Ishikawa (cell line): ENCODE measurements at regions not wholly inside any gene's neighbourhood (a gene's known extent, or its start where the extent isn't known, plus 50 kb on each side); places are given as distances from the start of the nearest gene placed in this dataset.

ENCODE experiments used
- CEBPB ChIP-seq: IDR thresholded peaks from 2 replicates; pipeline ENCODE4 v1.6.1; 2012
- CREB1 ChIP-seq: IDR thresholded peaks from 2 replicates; pipeline ENCODE4 v1.6.1; 2012; ENCODE audit warnings: low read depth
- EGR1 ChIP-seq: IDR thresholded peaks from 2 replicates; pipeline ENCODE4 v1.6.1; 2012
- EP300 ChIP-seq: IDR thresholded peaks from 2 replicates; pipeline ENCODE4 v1.6.1; 2012; ENCODE audit warnings: borderline replicate concordance
- FOXM1 ChIP-seq: IDR thresholded peaks from 2 replicates; pipeline ENCODE4 v1.6.1; 2012; ENCODE audit warnings: low read depth, borderline replicate concordance
- NFIC ChIP-seq: IDR thresholded peaks from 2 replicates; pipeline ENCODE4 v1.6.1; 2012
- RAD21 ChIP-seq: IDR thresholded peaks from 2 replicates; pipeline ENCODE4 v1.6.1; 2012; ENCODE audit warnings: low read depth
- REST ChIP-seq: IDR thresholded peaks from 2 replicates; pipeline ENCODE4 v1.6.1; 2012; ENCODE audit warnings: low read depth, mild to moderate bottlenecking
- TAF1 ChIP-seq: IDR thresholded peaks from 2 replicates; pipeline ENCODE4 v1.6.1; 2012; ENCODE audit warnings: low read depth, mild to moderate bottlenecking
- TCF12 ChIP-seq: IDR thresholded peaks from 2 replicates; pipeline ENCODE4 v1.6.1; 2012; ENCODE audit warnings: low read depth
- TEAD4 ChIP-seq: IDR thresholded peaks from 2 replicates; pipeline ENCODE4 v1.6.1; 2012
- USF1 ChIP-seq: IDR thresholded peaks from 2 replicates; pipeline ENCODE4 v1.6.1; 2012
- YY1 ChIP-seq: IDR thresholded peaks from 2 replicates; pipeline ENCODE4 v1.6.1; 2012; ENCODE audit warnings: low read depth
- ZBTB7A ChIP-seq: IDR thresholded peaks from 2 replicates; pipeline ENCODE4 v1.6.1; 2012; ENCODE audit warnings: low read depth
- TF ChIP-seq, protein P1 (sequence below): IDR thresholded peaks from 2 replicates; pipeline ENCODE4 v1.6.1; 2012

GRCh38 chr2:12453731-12454130 is 263.0 kb upstream of the TRIB2 start:
- TF ChIP-seq REST (no peak), FOXM1 (no peak), ZBTB7A (no peak), USF1 (no peak), CREB1 (no peak), CEBPB (no peak), RAD21 (no peak), YY1 (no peak), NFIC (no peak), TCF12 (no peak), EP300 (no peak), EGR1 (no peak), TEAD4 (no peak), TAF1 (no peak)
- TF ChIP-seq, protein P1, sequence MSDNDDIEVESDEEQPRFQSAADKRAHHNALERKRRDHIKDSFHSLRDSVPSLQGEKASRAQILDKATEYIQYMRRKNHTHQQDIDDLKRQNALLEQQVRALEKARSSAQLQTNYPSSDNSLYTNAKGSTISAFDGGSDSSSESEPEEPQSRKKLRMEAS, result no peak

DNA sequence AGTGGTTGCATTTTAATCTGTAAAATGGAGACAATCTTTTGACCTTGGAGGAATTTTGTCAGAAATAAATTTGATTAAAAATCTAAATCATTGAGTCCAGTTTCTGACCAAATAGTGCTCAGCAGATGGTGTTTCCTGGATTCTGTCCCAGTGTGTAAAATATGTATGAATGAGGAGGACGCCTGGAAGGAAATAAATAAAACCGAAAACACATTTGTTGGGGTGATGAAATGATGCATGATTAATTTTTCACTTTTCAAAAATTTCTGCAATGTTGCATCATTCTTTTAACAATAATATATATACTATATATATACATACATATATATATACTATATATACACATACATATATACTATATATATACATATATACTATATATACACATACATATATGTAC is 261.1 kb upstream of the TRIB2 start:
- TF ChIP-seq CEBPB (no peak), EP300 (no peak), USF1 (no peak), YY1 (no peak), TCF12 (no peak), EGR1 (no peak), ZBTB7A (no peak), RAD21 (no peak), NFIC (no peak), CREB1 (no peak), REST (no peak), FOXM1 (no peak), TAF1 (no peak), TEAD4 (no peak)
- TF ChIP-seq, protein P1, result no peak

DNA sequence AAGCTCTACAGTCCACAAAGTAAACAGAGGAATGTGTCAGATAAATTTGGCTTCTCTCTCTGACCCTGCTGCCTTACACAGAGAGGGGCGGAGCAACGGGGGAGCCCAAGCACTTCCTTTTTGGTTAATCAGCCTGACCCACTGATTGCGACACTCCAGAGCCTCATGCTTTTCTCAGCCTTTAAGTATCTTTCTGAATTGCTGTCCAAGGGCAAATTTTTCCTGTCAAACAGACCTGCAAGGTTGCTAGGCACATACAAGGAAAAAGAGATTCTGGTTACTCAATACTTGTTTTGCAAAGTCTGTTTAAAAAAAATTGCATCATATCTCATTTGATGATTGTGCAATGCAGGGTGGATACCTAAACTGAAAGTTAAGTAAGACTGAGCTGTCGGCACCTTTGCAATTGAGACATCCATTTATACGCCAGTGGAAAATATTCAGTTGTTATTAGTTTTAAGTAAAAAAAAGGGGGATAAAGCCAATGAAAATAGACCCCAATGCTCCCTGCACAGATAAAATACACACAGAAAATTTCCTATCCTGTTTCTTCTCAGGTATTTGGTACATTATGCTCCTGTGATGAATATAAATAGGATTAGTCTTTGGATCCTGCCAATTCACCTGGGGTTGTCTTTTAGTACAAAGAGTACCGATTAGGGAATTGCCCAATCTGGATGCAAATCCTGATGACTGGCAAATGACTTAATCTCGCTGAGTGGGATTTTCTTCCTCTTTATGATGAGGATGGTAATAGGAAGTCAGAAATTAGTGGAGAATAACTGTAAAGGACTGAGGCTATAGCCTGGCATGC is 260.2 kb upstream of the TRIB2 start:
- TF ChIP-seq, protein P1, result no peak
- TF ChIP-seq EGR1, result no peak
- no peak for TF ChIP-seq USF1
- no peak for TF ChIP-seq NFIC
- peak; percentile 92 for TF ChIP-seq CEBPB
- no peak for TF ChIP-seq EP300

DNA sequence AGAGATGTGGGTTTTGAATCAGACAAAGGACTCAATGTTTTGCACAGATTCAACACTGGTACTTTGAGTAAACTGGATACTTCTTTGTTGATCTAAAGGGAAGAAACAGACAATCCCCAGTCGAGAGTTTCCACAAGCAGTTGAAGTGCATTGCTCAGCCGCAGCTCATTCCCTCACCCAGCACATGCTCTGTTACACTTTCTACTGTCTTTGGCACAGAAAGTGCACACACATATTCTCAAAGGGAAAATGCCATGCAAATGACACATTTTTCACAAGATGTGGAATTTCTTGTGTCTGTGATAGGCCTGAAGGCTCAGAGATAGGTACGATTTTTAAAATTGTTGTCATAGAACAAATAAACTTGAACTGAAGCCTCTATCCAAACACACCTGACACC is 258.9 kb upstream of the TRIB2 start:
- TF ChIP-seq REST (no peak), EP300 (no peak), EGR1 (no peak), FOXM1 (no peak), TEAD4 (no peak), ZBTB7A (no peak), YY1 (no peak), USF1 (no peak), CREB1 (no peak), TCF12 (no peak), NFIC (no peak), CEBPB (no peak), TAF1 (no peak), RAD21 (no peak)
- TF ChIP-seq, protein P1, result no peak
